IPS-18a (cell line): ENCODE measurements at regions not wholly inside any gene's neighbourhood (a gene's known extent, or its start where the extent isn't known, plus 50 kb on each side); places are given as distances from the start of the nearest gene placed in this dataset.

Experiments
- H3K27ac ChIP-seq: one replicate; pipeline ENCODE4 v1.5.1; 2013; ENCODE audit warnings: low read length
- H3K27me3 ChIP-seq: one replicate; pipeline ENCODE4 v1.6.1; 2013; ENCODE audit warnings: mild to moderate bottlenecking, low read length; ENCODE audit not compliant: control insufficient read depth, insufficient read depth
- H3K36me3 ChIP-seq: one replicate; pipeline ENCODE4 v1.6.1; 2013; ENCODE audit warnings: low read depth, low read length; ENCODE audit not compliant: control insufficient read depth
- H3K4me1 ChIP-seq: one replicate; pipeline ENCODE4 v1.6.1; 2013; ENCODE audit warnings: low read depth, low read length; ENCODE audit not compliant: control insufficient read depth
- H3K4me3 ChIP-seq: one replicate; pipeline ENCODE4 v1.5.1; 2013; ENCODE audit warnings: low read length
- H3K9ac ChIP-seq: one replicate; pipeline ENCODE4 v1.6.1; 2013; ENCODE audit warnings: mild to moderate bottlenecking, low read length, moderate library complexity
- H3K9me3 ChIP-seq: one replicate; pipeline ENCODE4 v1.6.1; 2013; ENCODE audit warnings: low read depth, low read length; ENCODE audit not compliant: control insufficient read depth

DNA sequence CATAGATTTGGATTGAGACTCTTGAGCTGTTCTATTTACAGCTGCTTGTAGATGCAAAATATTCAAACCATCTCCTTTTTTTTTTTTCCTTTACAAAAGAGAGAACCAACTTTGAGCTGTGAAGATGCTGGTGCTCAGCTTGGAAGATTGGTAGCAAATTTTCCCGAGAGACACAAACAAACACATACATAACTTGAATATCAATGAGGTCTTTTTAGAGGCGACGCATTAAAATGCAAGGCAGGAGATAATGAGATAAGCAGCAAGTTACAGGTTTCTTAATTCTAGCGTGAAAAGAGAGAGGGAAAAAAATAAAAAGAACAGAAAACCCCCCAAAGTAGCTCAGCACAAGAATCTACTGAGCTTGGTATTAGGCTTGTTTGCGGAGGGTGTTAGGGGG, 247.0 kb upstream of the SORL1-AS1 start:
- Histone ChIP-seq H3K4me1 (peaks cover 8% of the 10 kb centered on the region), H3K9me3 (no peaks in the 10 kb centered on the region), H3K36me3 (no peaks in the 10 kb centered on the region), H3K27me3 (no peaks in the 10 kb centered on the region), H3K9ac (no peak overlapping the region), H3K27ac (no peak overlapping the region), H3K4me3 (no peak overlapping the region)

DNA sequence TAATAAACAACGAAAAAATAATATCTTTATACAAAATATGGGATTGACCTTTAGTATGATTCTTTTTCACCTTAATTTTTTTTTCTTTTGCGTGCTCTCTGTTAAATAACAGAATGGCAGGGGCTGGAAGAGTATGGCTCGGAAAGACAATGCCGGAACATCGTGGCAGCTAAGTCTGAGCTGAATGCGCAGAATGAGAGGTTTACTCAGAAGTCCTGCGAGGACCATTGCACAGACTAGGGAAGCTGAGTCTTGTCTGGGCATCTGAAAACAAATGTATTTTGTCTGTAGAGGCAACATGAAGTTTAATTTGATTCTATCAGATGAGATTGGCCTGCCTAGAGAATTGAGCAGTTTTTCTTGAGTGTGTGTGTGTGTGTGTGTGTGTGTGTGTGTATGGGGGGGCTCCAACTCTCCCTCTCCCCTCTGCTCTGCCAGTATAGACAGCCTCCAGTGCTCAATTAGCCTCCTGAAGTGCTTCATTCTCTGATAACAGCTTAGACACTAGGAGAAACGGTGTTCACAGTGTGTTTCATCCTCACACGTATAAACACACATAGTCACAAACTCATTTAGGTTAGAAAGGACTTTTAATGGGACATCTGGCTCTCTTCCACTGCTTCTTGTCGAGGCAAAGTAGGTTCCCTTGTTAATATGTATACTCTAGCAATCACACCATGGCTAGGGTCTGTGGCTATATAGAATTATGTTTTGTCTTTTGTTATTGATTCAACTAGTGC, 244.3 kb upstream of the SORL1-AS1 start:
- Histone ChIP-seq H3K9ac (no peak overlapping the region), H3K4me3 (no peak overlapping the region)

GRCh38 chr11:121696177-121696871, 243.6 kb upstream of the SORL1-AS1 start:
- no peaks in the 10 kb centered on the region for H3K36me3 ChIP-seq
- peaks cover 8% of the 10 kb centered on the region for H3K4me1 ChIP-seq
- H3K9me3 ChIP-seq = no peaks in the 10 kb centered on the region
- no peaks in the 10 kb centered on the region for H3K27me3 ChIP-seq
- H3K4me3 ChIP-seq = no peak overlapping the region
- no peak overlapping the region for H3K9ac ChIP-seq
- no peak overlapping the region for H3K27ac ChIP-seq

More for the DNA sequence above, 244.3 kb upstream of the SORL1-AS1 start:
- H3K36me3 ChIP-seq = no peaks in the 10 kb centered on the region
- no peaks in the 10 kb centered on the region for H3K27me3 ChIP-seq
- H3K27ac ChIP-seq = no peak overlapping the region
- peaks cover 8% of the 10 kb centered on the region for H3K4me1 ChIP-seq
- H3K9me3 ChIP-seq = no peaks in the 10 kb centered on the region

DNA sequence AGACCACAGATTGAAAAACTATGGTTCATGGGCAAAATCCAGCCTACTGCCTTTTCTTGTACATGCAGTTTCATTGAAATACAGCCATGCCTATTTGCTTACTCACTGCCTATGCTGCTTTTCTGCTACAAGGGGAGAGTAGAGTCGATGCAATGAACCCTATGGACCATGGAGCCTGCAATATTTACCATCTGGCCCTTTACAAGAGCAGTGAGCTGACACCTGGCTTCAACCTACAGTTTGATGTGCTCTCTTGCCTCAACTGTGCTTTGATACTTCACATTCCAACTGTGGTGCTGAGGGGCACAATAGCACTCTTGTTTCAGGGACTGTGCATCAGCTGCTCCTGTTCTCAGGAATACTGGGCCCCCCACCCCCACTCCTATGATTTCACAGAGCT, 239.5 kb upstream of the SORL1-AS1 start:
- Histone ChIP-seq H3K27ac (no peak overlapping the region), H3K9ac (no peak overlapping the region), H3K27me3 (no peaks in the 10 kb centered on the region), H3K9me3 (no peaks in the 10 kb centered on the region), H3K4me1 (peaks cover 24% of the 10 kb centered on the region), H3K4me3 (no peak overlapping the region), H3K36me3 (no peaks in the 10 kb centered on the region)

- Histone ChIP-seq H3K27ac (no peak overlapping the region), H3K4me3 (no peak overlapping the region)
Observed at GRCh38 chr11:121688860-121689614, 236.3 kb upstream of the SORL1-AS1 start.

DNA sequence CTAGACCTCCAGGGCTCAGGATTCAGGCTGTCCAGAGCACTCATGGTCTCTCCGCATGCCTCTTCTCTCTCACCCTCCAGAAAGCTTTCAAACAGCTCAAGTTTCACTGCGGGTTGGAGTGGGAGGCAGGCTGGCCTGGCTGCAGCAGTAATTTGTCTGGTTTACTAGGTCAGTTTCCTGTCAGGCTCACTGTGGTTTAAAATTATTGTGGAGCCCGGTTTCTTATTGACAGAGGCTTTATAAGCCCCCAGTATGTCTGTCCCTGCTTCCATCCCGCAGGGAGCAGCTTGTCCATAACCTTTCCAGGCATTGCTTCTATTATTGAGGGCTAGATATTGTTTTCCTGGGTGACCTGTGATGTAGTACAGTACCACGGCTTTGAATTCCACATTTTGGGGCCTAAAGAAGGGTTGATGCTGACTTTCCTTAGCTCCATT, 235.3 kb upstream of the SORL1-AS1 start:
- Histone ChIP-seq H3K4me3 (no peak overlapping the region), H3K9me3 (no peaks in the 10 kb centered on the region), H3K9ac (no peak overlapping the region), H3K36me3 (no peaks in the 10 kb centered on the region), H3K27me3 (no peaks in the 10 kb centered on the region), H3K4me1 (peaks cover 21% of the 10 kb centered on the region), H3K27ac (no peak overlapping the region)

More at GRCh38 chr11:121688860-121689614, 236.3 kb upstream of the SORL1-AS1 start:
- Histone ChIP-seq H3K27me3 (no peaks in the 10 kb centered on the region), H3K9ac (no peak overlapping the region), H3K9me3 (no peaks in the 10 kb centered on the region), H3K36me3 (no peaks in the 10 kb centered on the region), H3K4me1 (peaks cover 21% of the 10 kb centered on the region)

- H3K9me3 ChIP-seq = no peaks in the 10 kb centered on the region
- no peak overlapping the region for H3K9ac ChIP-seq
- H3K27ac ChIP-seq = no peak overlapping the region
- no peaks in the 10 kb centered on the region for H3K36me3 ChIP-seq
- no peaks in the 10 kb centered on the region for H3K27me3 ChIP-seq
- H3K4me3 ChIP-seq = no peak overlapping the region
- peaks cover 12% of the 10 kb centered on the region for H3K4me1 ChIP-seq
Observed at GRCh38 chr11:121683791-121684190, 231.0 kb upstream of the SORL1-AS1 start.
